Fibroblast of skin of abdomen (primary cell): ENCODE measurements at regions not wholly inside any gene's neighbourhood (a gene's known extent, or its start where the extent isn't known, plus 50 kb on each side); places are given as distances from the start of the nearest gene placed in this dataset.
"Not testable (repeated sequence)": the region's sequence is repeated elsewhere in the genome, so short reads cannot be mapped to it uniquely, and the experiment has no call there.

ENCODE experiments used
- DNase-seq: peaks from one replicate; pipeline ENCODE4 v3.0.0-alpha.2; 2013

GRCh38 chr4:19024047-19024446 lies 1002.5 kb upstream of the LCORL start:
- no peak for DNase-seq

- no peak for DNase-seq
Observed at GRCh38 chr4:19021617-19022016, 1000.1 kb upstream of the LCORL start.

GRCh38 chr4:19016550-19016949 lies 995.0 kb upstream of the LCORL start:
- DNase-seq = not testable (repeated sequence)

- DNase-seq = no peak
Observed at GRCh38 chr4:19014594-19014993, 993.0 kb upstream of the LCORL start.

GRCh38 chr4:19010761-19011160 lies 989.2 kb upstream of the LCORL start:
- DNase-seq = no peak

- DNase-seq = no peak
Observed at GRCh38 chr4:19009881-19010280, 988.3 kb upstream of the LCORL start.

GRCh38 chr4:19005211-19005610 lies 983.7 kb upstream of the LCORL start:
- peak; percentile 58 for DNase-seq

- no peak for DNase-seq
Observed at GRCh38 chr4:19002170-19002569, 980.6 kb upstream of the LCORL start.

GRCh38 chr4:18999595-18999994 lies 978.0 kb upstream of the LCORL start:
- DNase-seq = no peak

- DNase-seq = no peak
Observed at GRCh38 chr4:18981234-18981615, 959.7 kb upstream of the LCORL start.

- no peak for DNase-seq
Observed at GRCh38 chr4:18980516-18981233, 959.1 kb upstream of the LCORL start.

GRCh38 chr4:18976884-18977283 lies 955.3 kb upstream of the LCORL start:
- no peak for DNase-seq

GRCh38 chr4:18975916-18976808 lies 954.6 kb upstream of the LCORL start:
- no peak for DNase-seq

- no peak for DNase-seq
Observed at GRCh38 chr4:18973296-18973695, 951.7 kb upstream of the LCORL start.

GRCh38 chr4:18961879-18962278 lies 940.3 kb upstream of the LCORL start:
- no peak for DNase-seq

- no peak for DNase-seq
Observed at GRCh38 chr4:18961266-18961665, 939.7 kb upstream of the LCORL start.

GRCh38 chr4:18957716-18958115 lies 936.2 kb upstream of the LCORL start:
- no peak for DNase-seq

GRCh38 chr4:18954538-18954937 lies 933.0 kb upstream of the LCORL start:
- no peak for DNase-seq

GRCh38 chr4:18953613-18954012 lies 932.1 kb upstream of the LCORL start:
- no peak for DNase-seq

- no peak for DNase-seq
Observed at GRCh38 chr4:18945464-18945863, 923.9 kb upstream of the LCORL start.

GRCh38 chr4:18942874-18943273 lies 921.3 kb upstream of the LCORL start:
- DNase-seq = no peak

GRCh38 chr4:18938343-18939099 lies 917.0 kb upstream of the LCORL start:
- DNase-seq = no peak

- DNase-seq = no peak
Observed at GRCh38 chr4:18937746-18938145, 916.2 kb upstream of the LCORL start.
